HG02798 (cell line): ENCODE measurements at regions not wholly inside any gene's neighbourhood (a gene's known extent, or its start where the extent isn't known, plus 50 kb on each side); places are given as distances from the start of the nearest gene placed in this dataset.
"Not testable (repeated sequence)": the region's sequence is repeated elsewhere in the genome, so short reads cannot be mapped to it uniquely, and the experiment has no call there.

Experiments
- ATAC-seq: cut with Tn5 transposase; IDR thresholded peaks from one replicate; pipeline ENCODE4 v1.9.1; 2021; ENCODE audit warnings: mild to moderate bottlenecking; ENCODE audit not compliant: unreplicated experiment, poor library complexity

DNA sequence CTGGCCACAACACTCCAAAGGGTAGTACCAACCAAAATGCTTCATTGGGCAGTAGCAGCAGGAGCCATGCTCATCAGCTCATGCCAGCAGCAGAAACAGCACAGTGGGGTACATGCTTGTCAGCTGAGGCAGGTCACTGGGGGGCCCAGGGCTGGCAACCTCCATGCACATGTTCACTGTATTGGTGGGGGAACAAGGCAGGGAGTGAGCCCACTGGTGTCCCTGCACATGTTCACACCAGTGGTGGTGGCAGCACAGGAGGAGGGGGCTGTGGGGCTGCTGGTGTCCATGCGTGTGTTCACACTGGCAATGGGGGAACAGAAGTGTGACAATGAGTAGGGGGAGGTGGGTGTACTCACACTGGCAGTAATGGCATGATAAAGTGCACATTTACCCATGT lies 254.3 kb upstream of the KIF2A start:
- ATAC-seq, result no peak

DNA sequence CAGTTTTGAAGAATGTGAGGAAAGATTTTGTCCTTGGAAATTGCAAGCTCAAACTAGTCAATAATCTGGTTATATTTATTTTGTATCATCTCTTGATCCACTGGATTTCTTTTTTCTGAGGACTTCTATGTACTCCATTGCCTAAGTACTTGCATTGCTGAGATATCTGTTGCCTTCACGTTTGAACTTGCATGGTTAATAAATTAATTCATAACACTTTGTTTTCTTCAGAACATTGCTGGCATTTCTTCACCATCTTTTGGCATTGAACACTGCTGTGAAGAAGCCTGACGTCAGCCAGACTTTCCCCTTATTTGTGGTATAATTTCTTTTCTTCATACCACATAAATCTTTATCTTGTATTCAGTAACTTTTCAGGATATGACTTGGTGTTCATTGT lies 246.0 kb upstream of the KIF2A start:
- no peak for ATAC-seq

DNA sequence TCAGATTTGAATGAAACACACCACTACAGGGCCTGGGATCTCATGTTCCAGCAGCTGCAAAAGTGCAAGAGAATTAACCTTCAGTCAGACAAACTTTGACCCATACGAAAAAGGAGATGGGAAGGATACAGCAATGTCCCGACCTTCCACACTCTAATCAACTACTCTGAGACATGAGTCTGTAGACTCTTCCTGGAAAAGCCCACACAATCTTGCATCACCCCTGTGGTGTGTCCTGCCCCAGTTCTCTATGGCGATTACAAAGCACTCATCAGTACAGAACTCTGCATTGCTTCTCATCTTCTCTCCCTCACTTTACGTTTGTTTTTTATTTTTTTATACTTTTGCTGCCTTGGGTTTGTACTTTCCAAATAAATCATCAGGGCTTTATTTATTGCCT lies 241.0 kb upstream of the KIF2A start:
- no peak for ATAC-seq

- no peak for ATAC-seq
Observed at GRCh38 chr5:62066761-62067277, 239.2 kb upstream of the KIF2A start.

DNA sequence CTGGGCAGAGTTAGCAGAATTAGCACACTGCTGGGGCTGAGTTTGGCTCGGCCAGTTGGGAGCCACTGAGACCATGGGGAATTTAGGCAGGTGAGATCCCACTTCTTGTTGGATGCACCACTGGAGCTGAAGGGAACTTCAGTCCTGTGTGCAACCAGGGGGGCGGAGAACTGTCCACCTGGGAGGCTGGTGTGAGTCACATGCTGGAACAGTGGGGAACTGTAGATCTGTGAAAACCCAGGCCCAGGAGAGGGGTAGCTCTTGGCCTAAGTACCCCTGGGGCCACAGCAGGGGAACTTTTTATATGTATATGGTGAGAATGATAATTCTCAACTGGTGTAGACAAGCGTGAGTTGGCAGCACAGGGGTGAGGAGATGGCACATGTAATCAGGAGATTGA lies 237.5 kb upstream of the KIF2A start:
- ATAC-seq, result no peak

- no peak for ATAC-seq
Observed at GRCh38 chr5:62077387-62077786, 228.6 kb upstream of the KIF2A start.

DNA sequence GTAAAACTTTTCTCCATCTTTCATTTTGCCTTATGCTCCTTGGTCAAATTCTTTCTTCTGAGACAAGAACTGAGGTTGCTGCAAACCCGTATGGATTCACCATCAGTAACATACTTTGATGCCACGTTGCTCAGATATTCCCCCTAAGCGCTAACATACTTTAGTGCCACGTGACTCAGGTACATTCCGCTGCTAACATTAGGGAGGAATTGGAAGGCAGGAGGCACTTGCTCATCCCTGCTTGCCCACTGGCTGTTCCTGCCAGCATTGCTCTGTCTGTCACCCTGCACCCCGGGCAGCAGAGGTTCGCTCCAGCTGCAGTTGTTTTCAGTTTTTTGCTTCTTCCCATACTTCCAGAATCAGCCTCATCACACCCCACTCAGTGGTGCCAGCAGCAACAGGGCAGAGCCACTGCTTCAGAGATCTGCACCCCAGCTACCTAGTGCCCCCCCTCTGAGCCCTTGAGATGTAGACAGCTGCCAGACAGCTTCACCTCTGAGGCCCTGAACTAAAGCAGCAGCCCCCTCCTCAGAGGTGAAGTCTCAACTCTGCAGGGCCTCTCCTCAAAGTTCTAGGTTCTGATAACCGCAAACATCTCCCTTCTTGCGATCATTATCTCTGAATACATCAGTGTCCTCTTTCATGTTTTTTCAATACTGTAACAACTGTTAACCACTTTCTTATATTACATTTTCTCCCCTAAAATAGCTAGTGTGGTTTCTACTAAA lies 228.0 kb upstream of the KIF2A start:
- ATAC-seq, result no peak

GRCh38 chr5:62082370-62082801 lies 223.6 kb upstream of the KIF2A start:
- ATAC-seq, result no peak

GRCh38 chr5:62083247-62083646 lies 222.8 kb upstream of the KIF2A start:
- ATAC-seq, result no peak

GRCh38 chr5:62083661-62084060 lies 222.3 kb upstream of the KIF2A start:
- ATAC-seq, result no peak

DNA sequence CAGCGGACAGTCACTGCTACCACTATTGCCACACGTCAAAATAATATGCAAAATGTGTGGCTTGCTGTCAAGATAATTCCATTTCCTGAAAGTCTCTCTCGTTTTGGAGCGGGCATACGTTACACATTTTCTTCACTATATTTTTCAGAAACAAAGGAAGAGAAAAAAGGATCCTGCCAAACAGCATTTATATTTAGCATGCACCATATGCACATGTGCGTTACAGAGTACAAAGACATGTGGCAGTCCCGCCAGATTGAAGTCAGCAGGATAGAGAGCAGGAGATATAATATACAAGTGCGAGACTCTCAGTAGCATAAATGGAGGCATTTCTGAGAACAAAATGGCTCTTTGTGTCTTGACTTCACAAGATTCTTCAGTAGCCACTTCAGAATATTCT lies 221.6 kb upstream of the KIF2A start:
- ATAC-seq, result no peak

- ATAC-seq, result no peak
Observed at GRCh38 chr5:62090953-62091352, 215.1 kb upstream of the KIF2A start.

- ATAC-seq, result no peak
Observed at GRCh38 chr5:62093411-62093810, 212.6 kb upstream of the KIF2A start.

GRCh38 chr5:62093976-62094375 lies 212.0 kb upstream of the KIF2A start:
- no peak for ATAC-seq

- no peak for ATAC-seq
Observed at GRCh38 chr5:62097361-62097760, 208.6 kb upstream of the KIF2A start.

DNA sequence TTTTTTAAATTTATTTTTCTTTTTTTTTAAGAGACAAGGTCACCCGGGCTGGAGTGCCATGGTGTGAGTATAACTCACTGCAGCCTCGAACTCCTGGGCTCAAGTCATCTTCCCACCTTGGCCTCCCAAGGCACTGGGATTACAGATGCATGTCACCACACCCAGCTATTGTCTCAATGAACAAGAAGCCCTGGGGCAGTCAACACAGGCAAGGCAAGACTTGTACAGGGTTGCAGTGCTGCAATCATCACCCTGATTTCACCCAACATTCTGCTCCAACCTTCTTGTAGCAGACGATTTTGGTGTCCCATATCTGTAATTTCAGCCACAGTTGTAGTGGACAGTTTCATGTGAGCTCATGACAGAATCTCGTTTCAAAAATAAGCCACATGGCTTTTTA lies 205.8 kb upstream of the KIF2A start:
- ATAC-seq, result no peak

DNA sequence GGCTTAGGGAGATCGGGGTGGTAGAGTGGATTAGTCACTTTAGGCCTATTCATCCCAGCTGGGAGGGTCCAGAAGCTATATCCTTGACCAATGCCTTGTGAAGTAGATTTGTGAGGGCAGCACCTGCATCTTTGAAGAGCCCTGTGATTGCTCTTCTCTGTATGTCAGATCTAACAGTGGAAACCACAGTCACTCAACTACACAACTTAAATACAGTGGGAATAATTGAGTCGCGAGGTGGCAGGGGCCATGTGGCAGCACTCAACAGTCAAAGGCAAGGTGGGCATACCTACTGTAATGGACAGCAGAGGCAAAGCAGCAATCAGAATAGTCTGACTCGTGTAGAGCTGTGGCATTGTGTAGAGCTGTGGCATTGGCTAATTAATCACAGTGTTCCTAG lies 202.1 kb upstream of the KIF2A start:
- ATAC-seq, result not testable (repeated sequence)

DNA sequence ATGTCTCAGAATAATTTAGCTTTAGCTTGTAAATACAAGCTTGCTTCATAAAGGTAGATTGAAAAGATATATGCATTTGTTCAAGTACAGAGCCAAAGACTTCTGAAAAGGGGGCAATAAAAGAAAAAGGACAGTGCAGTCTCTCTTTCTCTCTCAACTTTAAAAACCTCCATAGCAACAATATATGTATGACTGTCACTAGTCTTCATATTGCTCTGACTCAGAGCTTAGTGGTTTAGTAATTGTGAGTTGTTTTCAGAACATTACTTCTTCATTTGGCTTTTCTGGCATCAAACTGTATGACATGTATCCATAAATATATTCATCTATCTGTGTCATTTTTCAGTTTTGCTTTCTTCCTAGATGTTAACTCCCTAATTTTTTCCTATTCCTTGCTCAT lies 194.6 kb upstream of the KIF2A start:
- no peak for ATAC-seq

- ATAC-seq, result no peak
Observed at GRCh38 chr5:62112689-62113228, 193.2 kb upstream of the KIF2A start.

- ATAC-seq, result no peak
Observed at GRCh38 chr5:62115014-62115413, 191.0 kb upstream of the KIF2A start.

DNA sequence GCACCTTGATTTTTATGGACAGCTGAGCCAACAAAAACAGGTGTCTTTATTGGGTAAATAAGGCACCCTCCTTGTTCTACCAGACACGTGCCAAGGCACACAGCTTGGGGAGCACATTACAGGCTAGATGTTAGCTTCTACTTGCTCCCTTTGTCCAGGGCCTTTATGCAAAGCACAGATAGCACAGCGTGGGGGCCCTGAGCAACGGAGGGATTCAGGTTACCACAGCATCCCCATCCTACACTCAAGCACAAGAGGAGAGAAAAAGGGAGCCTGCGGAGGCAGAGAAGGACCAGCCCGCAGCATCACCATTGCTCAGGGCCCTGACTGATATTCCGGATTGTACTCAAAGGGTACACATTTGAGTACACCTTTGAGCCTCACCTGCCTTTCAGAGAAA lies 181.7 kb upstream of the KIF2A start:
- no peak for ATAC-seq

- no peak for ATAC-seq
Observed at GRCh38 chr5:62126090-62126489, 179.9 kb upstream of the KIF2A start.
